GM10266 (cell line): ENCODE measurements at regions not wholly inside any gene's neighbourhood (a gene's known extent, or its start where the extent isn't known, plus 50 kb on each side); places are given as distances from the start of the nearest gene placed in this dataset.

Experiments
- DNase-seq: peaks from one replicate; pipeline ENCODE4 v3.0.0; 2012; ENCODE audit errors: extremely low spot score
- TF ChIP-seq, protein P1 (sequence below): IDR thresholded peaks from 2 replicates; pipeline ENCODE4 v1.5.1; 2012; ENCODE audit warnings: mild to moderate bottlenecking, low read depth; ENCODE audit not compliant: control insufficient read depth, insufficient read depth; ENCODE audit errors: missing control alignments

DNA sequence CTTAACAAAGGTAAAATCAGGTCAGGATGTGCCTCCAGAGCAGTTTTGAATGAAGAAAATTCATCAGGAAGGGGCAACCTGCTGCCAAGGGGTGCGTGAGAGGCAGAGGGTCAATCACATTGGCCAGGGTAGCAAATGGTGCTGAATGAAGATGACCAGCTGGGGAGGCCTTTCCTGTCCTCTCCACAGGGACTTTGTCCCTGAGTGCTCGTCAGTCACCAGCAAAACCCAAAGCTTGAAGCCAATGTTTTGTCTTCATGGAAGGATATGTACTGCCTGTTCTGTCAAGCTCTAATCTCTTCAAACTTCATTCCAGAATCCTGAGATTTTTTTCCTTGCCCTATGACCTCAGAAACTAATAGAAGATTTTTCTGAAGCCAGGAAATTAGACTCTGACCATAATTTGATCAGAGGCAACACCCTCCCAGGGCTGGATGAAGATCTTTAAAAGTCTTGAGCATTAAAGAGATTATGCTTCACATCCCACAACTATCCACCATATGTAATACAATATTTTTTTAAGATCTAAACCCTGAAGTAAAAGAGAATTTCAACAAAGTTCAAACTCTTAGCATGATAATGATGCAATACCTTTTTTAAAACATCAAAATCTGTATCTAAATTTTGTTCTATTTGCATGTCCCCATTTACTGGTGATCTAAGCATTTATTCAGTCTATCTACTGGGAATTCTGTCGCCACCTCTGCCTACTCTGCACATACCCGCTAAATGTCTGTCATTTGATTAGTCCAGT is 243.0 kb downstream of the SNX13 start:
- TF ChIP-seq, protein P1, sequence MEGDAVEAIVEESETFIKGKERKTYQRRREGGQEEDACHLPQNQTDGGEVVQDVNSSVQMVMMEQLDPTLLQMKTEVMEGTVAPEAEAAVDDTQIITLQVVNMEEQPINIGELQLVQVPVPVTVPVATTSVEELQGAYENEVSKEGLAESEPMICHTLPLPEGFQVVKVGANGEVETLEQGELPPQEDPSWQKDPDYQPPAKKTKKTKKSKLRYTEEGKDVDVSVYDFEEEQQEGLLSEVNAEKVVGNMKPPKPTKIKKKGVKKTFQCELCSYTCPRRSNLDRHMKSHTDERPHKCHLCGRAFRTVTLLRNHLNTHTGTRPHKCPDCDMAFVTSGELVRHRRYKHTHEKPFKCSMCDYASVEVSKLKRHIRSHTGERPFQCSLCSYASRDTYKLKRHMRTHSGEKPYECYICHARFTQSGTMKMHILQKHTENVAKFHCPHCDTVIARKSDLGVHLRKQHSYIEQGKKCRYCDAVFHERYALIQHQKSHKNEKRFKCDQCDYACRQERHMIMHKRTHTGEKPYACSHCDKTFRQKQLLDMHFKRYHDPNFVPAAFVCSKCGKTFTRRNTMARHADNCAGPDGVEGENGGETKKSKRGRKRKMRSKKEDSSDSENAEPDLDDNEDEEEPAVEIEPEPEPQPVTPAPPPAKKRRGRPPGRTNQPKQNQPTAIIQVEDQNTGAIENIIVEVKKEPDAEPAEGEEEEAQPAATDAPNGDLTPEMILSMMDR = no peak
- no peak for DNase-seq

DNA sequence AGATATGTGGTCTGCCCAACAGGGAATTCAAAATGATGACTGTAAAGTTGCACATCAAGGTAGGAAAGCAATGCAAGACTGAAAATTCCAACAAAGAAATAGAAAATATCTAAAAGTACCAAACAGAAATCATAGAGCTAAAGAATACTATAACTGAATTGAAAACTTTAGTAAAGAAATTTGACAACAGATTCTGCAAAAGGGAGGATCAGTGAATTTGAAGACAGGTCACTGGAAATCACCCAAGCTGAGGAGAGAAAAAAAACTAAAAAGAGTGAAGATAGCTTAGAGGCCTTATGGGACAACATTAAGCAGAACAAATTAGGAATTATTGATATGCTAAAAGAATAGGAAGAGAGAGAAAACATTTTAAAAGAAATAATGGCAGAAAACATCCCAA is 240.6 kb downstream of the SNX13 start:
- TF ChIP-seq, protein P1 = no peak
- DNase-seq = no peak

DNA sequence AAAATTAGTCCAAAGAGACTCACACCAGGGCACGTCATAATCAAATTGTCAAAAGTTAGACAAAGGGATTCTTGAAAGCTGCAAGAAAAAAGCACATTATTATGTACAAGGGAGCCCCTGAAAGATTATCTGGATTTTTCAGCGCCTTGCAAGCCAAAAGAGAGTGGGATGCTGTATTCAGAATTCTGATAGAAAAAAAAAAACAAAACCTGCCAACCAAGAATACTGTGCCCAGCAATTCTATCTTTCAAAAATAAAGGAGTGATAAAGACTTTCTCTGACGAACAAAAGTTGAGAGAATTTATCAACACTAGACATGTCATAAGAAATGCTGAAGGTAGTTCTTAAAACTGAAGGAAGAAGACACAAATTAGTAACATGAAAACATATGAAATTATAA is 240.2 kb downstream of the SNX13 start:
- TF ChIP-seq, protein P1 = no peak
- no peak for DNase-seq

DNA sequence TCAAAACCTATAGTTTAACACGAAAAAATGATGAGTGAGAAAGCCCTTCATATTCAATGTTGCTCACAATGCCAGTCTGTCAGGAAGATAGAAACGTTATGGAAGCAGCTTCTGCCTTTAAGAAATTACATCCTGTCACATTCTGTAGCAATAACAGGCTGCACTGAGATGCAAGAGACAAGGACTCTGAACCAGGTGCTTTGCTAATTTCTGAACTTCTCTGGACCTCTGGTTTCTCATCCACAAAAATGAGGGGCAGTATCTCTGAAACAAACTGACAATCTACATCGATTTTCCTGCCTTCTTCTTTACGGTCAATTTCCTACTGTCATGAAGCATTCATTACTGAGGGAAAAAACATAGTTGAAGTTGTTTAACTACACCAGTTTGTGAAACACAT is 234.0 kb downstream of the SNX13 start:
- TF ChIP-seq, protein P1 = no peak
- no peak for DNase-seq

DNA sequence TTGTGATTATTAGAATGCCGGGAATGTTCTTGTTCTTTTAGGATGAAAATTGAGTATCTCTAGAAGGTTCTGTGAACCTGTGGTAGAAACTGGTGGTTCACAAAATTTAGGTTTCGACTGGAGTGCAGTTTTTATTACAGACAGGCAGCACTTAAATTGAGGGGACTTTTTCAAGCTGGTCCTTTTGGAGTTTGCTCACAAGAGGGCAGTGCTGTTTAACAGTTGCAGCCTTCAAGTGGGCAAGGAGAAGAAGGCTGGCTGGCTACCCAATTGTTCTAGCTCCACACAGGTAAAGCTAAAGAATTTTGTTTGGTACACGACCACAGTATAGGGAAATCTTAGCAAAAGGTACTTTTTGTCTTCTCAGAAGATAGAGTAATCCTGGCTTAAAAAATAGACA is 233.6 kb downstream of the SNX13 start:
- DNase-seq = peak; percentile 43
- TF ChIP-seq, protein P1 = peak; percentile 58

DNA sequence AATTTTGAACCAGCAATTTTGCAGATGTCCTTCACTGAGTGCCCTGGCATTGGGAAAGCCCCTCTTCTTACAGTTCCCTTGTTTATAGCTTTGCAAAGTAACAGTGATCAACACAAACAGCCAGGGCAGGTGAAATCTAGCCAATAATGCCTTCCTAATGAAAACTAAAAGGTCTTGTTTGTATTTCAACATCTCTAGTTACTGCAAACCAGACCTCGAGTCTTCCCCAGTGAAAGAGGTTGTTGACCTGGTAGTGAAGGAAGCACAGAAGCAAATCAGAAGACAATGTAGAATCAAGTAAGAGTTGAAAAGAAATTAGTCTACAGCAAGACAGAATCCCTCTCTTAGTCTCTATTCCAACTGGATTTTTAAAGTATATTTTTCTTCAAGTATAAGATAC is 231.2 kb downstream of the SNX13 start:
- no peak for DNase-seq
- TF ChIP-seq, protein P1 = no peak

DNA sequence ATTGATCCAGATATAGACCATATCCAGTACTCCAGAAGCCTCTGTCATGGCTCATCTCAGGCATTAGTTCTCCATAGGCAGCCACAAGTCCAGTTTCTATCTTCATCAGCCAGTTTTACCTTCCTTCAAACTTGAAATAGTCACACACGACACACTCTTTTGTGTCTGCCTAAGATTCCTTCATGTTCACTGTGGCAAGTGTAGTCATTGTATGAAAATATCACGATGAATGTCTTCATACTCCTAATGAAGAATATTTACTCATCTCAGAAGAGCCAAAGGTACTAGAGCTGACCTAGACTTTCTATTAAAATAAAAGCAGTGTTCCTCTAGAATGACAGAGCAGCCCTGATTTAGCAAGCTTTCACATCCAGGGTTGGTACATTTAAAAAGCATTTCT is 230.7 kb downstream of the SNX13 start:
- TF ChIP-seq, protein P1 = no peak
- no peak for DNase-seq
